HG03457 (cell line): ENCODE measurements at regions not wholly inside any gene's neighbourhood (a gene's known extent, or its start where the extent isn't known, plus 50 kb on each side); places are given as distances from the start of the nearest gene placed in this dataset.
"Not testable (repeated sequence)": the region's sequence is repeated elsewhere in the genome, so short reads cannot be mapped to it uniquely, and the experiment has no call there.

Experiments
- ATAC-seq: cut with Tn5 transposase; IDR thresholded peaks from one replicate; pipeline ENCODE4 v1.9.1; 2021; ENCODE audit warnings: moderate number of reproducible peaks; ENCODE audit not compliant: unreplicated experiment

DNA sequence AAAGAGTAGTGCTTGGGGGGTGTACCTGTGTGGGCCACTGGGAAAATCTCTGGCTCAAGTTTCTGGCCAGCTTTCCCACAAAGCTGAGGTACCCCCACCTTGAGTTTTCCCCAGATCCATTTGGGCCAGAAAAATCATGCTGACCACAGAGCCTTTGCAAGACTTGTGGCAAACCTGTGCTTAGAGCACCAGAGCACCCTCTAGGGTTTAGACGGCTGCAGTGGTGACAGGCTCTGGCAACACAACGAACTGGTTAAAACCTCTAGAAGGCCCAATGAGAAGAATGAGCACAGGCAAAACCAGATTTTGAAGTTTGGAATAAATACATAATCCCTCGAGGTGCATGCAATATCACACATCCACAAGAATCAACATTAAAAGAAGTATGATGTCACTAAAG, 290.7 kb upstream of the FOLH1 start:
- no peak for ATAC-seq

- ATAC-seq, result no peak
Measured at GRCh38 chr11:49505231-49505630, 296.8 kb upstream of the FOLH1 start.

DNA sequence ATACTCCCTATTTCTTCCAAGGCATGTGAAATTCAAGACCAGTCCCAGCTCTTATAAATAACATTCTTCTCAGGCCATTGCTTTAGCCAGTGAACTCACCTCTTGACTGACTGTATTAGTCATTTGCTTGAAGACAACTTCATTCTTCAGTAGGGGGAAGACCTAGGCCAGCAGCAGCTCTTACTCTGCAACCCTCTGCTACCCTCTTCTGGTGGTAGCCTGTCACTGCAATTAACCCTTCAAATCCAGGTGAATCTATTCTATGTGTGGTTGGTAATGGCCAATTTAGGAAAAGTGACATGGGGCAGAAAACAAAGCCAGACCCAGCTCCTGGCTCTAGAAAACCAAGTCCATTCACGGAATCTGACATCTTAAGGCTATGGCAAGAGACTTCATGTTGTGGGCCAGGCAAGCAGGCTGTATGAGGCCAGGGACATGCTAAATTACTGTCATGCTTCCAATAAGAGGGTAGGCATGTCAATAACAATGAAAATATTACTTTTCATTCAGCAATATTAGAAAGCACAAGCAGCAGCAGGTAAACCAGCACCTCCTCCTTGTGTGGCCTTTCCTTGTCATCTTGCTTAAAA, 317.9 kb upstream of the FOLH1 start:
- ATAC-seq, result peak; percentile 69

GRCh38 chr11:49533204-49533603, 324.8 kb upstream of the FOLH1 start:
- no peak for ATAC-seq

DNA sequence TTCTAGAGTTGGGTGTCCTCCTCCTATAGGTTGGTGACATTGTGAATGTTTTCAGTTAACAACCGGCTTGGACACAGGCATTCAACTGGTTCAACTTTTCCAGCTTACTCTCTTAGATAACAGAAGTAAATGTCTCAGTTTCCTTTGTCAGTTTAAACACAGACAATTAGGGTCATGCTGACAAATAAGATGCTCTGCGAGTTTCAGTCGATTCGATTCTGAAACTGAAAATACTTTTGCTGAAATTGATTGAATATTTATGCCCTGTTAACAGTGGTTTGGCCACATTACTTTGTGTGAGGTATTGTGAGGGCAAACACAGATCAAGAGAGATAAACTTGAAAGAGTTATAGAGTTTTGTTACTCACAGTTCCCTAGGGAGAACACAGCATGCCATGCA, 330.5 kb upstream of the FOLH1 start:
- not testable (repeated sequence) for ATAC-seq

GRCh38 chr11:49558261-49558847, 350.0 kb upstream of the FOLH1 start:
- not testable (repeated sequence) for ATAC-seq

DNA sequence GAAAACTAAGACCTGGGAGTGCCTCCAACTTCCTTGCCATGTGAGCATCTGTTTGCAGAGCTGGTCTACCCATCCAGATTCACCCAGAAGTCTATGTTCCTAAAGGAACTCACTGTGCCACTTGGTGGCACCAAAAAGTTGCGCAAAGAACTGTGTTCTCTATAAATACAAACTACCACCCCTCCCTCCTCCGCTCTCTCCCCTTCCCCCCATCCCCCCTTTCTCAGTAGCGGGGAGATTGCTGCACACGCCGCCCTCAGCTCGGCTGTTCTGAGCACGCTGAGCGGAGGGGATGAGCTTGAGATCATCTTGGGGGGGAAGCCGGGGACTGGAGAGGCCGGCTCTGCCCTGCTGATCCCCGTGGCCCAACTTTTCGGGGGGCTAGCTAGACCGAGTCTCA, 352.2 kb upstream of the FOLH1 start:
- not testable (repeated sequence) for ATAC-seq

- not testable (repeated sequence) for ATAC-seq
Measured at GRCh38 chr11:49561240-49561880, 353.0 kb upstream of the FOLH1 start.

DNA sequence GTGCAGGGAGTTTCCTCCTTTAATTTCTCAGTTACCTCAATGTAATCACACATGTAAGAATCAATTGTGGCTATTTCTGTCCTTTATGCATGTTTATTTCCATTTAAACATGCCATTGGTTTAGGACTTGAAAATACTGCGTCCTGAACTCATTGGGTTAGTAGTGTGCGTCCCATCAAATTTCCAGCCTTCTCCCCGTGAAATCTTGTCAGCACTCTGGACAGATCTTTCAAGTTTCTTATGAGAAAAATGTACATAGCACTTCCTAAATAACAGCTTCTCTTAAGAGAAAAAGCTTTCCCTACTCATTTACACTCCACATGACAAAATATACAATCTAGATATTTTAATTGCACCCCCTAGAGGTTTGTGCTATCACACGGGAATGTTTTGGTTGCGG, 353.9 kb upstream of the FOLH1 start:
- not testable (repeated sequence) for ATAC-seq

DNA sequence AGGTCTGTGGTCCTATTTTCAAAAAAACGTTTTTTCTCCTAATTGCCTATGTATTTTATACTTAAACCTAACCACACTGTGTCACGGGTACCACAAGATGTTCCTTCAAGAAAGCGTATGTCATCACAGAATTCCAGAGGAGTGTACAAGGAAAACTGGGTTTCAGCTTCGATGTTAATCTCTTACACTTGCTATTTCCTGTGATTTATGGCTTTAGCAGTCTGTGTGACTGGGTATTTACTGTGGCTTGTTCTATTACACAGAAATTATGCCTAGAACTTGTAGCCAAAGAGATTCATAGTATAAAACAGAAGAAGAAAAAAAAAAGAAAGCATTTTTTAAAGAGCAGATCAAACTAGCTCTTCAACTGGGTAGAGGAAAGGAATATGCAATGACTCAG, 371.1 kb upstream of the FOLH1 start:
- ATAC-seq, result not testable (repeated sequence)

DNA sequence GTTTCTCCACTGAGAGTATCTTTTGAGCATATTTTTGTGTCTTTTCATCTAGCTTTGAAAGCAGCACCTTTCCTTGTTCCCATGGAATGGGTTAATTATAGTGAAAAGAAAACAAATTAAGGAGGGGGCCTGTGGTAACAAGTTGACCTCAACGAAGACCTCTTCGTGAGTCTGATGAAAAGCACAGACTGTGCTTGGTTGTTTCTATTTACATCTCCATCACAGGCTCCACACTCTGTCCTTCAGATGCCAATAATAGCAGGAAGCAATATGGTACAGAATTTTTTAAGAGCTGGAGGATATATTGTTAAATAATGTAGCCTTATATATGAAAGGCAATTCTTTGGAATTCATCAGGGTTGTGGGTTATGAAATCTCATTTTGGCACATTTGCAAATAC, 366.7 kb upstream of the OR4C13 start:
- ATAC-seq, result not testable (repeated sequence)

DNA sequence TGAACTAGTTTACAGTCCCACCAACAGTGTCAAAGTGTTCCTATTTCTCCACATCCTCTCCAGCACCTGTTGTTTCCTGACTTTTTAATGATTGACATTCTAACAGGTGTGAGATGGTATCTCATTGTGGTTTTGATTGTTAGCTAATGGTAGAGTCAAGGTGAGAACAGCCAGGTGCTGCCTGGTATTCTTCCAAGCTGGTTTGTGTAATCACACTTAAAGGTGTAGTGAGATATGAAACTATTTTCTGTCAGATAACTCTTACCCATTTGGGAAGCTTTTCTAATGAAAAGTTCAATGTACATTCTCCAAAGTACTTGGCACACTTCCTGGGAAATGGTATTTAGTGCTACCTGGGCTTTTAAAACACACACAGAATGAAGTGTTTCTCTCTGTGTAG, 343.3 kb upstream of the OR4C13 start:
- ATAC-seq, result not testable (repeated sequence)

DNA sequence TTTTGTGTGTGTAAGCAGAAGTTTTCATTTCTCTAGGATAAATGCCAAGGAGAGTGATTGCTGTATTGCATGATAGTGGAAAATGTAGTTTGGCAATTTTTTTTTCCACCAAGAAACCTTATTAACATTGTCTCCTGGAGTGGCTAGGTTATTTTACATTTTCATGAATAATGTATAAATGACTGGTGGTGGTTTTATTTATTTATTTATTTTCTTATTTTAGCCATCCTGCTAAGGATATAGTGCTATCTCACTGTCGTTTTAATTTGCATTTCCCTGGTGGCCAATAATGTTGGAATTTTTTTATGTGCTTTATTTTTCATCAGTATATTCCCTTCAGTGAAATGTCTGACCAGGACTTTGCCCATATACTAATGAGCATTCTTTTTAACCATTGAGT, 328.3 kb upstream of the OR4C13 start:
- not testable (repeated sequence) for ATAC-seq

GRCh38 chr11:49670705-49671104, 281.5 kb upstream of the OR4C13 start:
- ATAC-seq, result not testable (repeated sequence)

GRCh38 chr11:49702121-49702520, 250.1 kb upstream of the OR4C13 start:
- not testable (repeated sequence) for ATAC-seq

- not testable (repeated sequence) for ATAC-seq
Measured at GRCh38 chr11:49750447-49750846, 201.7 kb upstream of the OR4C13 start.

- not testable (repeated sequence) for ATAC-seq
Measured at GRCh38 chr11:49750960-49751359, 201.2 kb upstream of the OR4C13 start.

GRCh38 chr11:49780791-49781190, 171.4 kb upstream of the OR4C13 start:
- ATAC-seq, result not testable (repeated sequence)

DNA sequence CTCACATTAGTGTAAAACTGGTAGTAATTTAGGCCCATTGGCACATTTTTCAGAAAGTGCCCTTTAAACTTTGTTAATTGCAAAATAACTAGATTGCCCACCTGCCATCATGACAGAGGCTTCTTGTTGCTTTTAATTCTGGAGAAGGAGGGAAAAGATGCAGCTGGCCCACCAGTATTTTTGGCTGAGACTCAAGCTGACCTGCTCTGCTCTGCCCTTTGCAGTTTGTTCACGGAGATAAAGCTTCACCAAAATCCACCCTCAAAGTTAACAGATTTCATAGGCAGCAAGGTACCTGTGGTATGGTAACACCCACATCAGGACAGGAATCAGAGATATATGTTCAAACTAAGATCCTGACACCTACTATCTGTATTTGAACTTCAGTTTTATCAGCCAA, 170.2 kb upstream of the OR4C13 start:
- not testable (repeated sequence) for ATAC-seq

DNA sequence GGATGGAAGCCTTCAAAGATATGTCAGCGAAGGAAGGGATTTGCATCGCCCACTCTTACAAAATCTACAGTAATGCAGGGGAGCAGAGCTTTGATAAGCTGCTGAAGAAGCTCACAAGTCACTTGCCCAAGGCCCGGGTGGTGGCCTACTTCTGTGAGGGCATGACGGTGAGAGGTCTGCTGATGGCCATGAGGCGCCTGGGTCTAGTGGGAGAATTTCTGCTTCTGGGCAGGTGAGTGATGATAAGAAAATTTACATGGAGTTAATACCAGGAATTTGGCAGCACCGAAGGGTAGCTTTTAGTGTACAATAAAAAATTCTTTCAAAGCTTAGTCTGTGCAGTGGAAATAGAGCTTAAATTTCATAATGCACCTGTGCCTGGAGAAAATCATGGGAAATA, 168.3 kb upstream of the OR4C13 start:
- ATAC-seq, result not testable (repeated sequence)

DNA sequence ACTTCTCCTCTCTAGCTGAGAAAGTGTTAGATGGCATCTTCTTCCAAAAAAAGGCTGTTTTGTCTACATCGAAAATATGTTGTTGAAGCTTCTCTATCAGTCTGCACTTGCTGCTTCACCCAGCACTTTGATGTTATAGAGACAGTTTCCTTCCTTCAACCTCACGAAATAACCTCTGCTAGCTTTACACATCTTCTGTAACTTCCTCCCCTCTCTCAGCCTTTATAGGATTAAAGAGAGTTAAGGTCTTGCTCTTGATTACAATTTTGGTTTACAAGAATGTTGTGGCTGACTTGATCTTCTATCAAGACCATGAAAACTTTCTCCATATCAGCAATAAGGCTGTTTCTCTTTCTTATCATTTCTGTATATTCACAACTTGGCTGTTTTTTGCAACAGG, 162.4 kb upstream of the OR4C13 start:
- not testable (repeated sequence) for ATAC-seq

DNA sequence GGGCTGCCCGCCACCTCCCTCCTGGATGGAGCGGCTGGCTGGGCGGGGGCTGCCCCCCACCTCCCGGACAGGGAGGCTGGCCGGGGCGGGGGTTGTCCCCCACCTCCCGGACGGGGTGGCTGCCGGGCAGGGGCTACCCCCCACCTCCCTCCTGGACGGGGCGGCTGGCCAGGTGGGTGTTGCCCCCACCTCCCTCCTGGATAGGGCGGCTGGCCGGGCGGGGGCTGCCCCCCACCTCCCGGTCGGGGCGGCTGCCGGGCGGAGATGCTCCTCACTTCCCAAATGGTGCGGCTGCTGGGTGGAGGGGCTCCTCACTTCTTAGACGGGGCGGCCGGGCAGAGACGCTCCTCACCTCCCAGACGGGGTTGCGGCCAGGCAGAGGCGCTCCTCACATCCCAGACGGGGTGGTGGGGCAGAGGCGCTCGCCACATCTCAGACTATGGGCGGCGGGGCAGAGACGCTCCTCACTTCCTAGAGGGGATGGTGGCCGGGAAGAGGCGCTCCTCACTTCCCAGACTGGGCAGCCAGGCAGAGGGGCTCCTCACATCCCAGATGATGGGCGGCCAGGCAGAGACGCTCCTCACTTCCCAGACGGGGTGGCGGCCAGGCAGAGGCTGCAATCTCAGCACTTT, 153.9 kb upstream of the OR4C13 start:
- ATAC-seq, result not testable (repeated sequence)
